SH-SY5Y (cell line): ENCODE measurements at regions not wholly inside any gene's neighbourhood (a gene's known extent, or its start where the extent isn't known, plus 50 kb on each side); places are given as distances from the start of the nearest gene placed in this dataset.

Experiments used
- GATA2 ChIP-seq: IDR thresholded peaks from 2 replicates; pipeline ENCODE4 v1.6.1; 2011; ENCODE audit warnings: mild to moderate bottlenecking, low read depth, low read length
- GATA3 ChIP-seq: IDR thresholded peaks from 2 replicates; pipeline ENCODE4 v1.6.1; 2011; ENCODE audit warnings: low read depth, mild to moderate bottlenecking, low read length, moderate library complexity

DNA sequence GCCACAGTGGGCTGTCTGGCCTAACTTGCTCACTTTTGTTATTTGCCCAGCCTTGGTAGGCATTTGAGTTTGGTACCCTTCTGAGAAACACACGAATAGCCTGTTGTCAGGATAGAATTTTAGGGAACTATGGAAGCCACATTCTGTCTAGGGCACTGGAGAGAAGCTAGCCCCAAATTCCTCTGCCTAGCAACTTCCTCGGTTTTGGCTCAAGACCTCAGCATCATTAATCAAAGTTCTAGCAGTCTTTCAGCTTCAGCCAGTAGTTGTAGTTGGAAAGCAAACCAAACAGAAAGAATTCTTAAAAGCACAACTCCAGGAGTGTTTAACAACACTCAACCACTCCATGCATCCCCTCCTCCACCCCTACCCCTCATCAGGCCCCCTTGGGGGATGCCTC is 572.1 kb upstream of the PSMD7 start:
- no peak for TF ChIP-seq GATA2
- no peak for TF ChIP-seq GATA3

DNA sequence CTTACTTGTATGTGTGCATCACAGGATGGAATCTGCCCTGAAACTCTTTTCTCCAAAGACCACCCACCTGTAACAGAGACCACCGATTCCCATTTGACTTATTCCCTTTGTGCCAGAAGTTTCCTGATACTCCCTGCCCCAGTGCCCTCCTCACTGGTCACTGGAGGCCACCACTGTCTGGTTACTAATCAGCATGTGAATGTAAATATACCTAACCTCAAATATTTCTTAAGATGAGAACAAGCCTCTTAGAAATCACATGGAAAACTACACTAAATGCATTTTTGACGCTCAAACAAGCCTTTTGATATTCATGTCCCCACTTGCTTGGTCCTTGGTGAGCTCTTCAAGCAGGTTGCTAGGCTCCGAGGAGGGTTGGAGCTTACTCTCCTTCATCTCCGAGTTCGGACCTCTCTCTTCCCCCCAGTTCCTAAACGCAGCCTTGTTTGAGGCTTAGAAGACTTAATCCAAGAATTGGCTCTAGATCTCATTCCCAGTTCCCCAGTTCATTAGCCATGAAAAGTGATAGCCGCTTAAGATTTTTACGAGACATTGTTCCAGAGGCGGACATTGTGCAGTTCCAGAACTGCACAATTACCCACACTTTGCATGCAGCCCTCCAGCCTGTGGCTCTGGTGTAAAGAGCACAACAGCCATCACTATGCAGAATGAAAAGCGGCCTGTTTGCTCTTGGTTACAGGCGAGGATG is 579.2 kb upstream of the PSMD7 start:
- no peak for TF ChIP-seq GATA2
- no peak for TF ChIP-seq GATA3

DNA sequence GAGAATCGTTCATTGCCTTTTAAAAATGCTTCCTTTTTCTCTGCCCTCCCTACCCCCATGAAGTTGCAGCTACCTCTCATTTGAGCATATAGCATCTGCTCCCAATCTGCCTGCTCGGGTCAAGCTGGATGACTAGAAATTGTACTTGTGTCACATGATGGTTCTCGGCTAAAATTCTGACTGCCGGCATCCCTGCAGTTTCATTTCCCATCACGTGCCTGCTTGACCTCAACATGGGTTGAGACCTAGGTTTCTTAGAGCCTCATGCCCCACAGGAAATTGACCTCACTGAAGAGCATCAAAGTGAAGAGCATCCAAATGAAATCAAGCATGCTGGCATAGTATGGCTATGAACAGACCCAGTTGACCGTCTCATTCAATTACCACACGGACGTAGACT is 581.6 kb upstream of the PSMD7 start:
- TF ChIP-seq GATA2 (no peak), GATA3 (no peak)

DNA sequence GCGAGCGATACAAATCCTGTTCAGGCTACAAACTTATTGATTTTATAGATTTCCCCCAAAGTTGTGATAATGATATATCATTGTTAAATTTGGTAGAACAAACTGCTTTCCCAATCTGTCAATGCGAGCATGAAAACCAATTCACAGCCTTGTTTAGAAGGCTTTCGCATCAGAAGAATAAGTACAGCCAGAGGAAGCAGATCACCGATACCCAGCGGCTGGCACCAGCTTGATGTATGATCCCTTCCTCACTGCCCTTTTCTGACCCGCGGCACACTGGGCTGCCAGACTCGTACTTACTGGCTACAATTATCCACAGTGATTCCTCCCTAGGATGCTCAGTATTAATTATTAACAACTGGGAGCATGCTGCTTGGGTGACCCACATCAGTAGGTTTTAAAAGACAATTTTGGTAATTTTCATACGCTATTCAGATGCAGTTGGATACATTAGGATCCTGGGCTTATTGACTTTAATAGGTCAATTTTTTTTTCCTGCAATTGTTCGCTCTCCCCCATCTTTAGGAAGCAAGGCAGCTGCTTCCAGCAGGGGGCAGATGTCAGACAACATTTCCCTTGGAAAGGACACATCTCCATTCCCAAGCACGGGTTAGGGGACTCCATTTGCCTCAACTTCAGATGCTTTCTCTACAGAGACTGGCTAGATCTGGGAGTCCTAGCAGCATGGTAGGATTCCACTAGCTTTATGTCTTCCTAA is 582.7 kb upstream of the PSMD7 start:
- TF ChIP-seq GATA3 (no peak), GATA2 (no peak)

DNA sequence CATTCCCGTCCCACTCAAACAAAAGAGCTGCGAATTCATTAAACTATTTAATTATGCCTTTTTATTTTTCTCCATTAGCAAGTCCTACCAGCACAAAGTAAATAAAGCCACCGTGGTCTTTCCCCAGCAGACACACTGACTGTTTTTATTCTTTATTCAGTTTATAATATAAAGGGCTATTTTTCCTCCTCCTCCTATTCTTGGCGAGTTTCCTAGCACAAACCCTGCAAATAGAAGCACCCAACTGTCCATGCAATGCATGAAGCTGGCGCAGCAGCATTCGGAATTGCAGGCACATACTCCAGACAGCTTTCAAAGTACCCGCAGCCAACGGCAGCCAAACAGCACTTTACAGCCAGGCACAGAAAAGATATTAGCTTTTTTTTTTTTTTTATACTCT is 583.4 kb upstream of the PSMD7 start:
- no peak for TF ChIP-seq GATA2
- no peak for TF ChIP-seq GATA3

DNA sequence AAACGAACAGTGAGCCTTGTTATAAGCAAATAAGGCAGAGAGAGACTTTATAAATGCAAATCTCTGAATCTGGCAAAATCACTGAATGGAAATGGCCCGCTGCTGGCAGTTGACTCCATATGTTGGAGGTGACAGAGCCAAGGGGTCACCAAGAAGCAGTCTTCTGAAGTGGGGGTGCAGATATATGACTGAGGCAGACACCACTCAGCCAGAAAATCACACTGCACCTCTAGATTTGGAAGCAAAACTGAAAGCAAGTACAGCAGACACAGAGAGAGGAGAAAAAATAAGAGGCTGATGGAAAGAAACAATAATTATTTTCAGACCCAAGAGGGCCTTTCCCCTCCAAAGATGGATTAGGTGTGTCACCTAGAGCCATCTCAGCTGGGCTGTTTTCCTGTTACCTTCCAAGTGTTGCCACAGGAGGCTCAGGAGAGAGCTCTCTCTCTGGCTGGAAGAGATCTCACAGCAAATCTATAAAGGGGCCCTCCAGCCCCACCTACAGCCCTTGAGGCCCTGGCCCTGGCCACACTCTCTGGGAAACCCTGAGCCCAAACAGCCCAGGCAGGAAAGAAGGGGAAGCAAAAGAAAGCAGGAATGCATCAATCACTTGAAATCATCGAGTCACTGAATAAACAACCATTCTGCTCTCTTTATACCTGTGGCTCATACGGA is 585.1 kb upstream of the PSMD7 start:
- TF ChIP-seq GATA2: no peak

DNA sequence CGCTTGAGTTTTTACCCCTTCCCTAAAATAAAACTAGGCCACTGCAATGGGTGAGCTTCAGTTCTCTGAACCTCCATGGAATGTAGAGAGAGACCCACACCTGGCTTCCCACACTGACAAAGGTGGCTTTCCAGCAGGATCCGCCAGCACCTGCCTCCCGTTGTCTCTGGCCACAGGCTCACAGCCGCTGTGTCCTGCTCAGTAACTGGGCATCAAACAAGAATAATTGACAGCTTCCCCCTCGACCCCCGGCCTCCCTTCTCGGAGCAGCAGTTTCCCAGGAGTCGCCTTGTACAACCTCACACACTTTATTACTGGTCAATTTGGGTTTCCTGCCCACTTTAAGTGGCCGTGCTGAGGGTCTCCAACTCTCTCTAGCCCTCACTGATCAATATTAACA is 586.1 kb upstream of the PSMD7 start:
- TF ChIP-seq GATA2: no peak
- TF ChIP-seq GATA3: no peak

DNA sequence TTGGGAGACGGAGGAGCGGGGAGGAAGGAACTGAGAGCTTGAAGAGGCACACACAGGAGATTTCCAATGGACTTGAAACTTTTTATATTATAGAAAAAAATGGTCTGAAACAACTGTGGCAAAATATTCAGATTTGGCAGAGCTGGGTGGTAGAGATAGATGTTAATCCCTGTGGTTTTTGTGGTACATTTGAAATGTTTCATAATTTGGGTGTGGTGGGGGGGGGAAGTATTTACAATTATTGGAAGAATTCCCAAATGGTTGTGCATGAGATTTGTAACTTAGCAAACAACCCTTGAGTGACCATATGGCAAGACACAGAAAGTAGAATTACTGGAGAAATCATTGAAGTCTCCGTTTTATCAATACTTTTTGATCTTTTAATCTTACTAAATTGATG is 588.8 kb upstream of the PSMD7 start:
- TF ChIP-seq GATA2 (no peak), GATA3 (no peak)

DNA sequence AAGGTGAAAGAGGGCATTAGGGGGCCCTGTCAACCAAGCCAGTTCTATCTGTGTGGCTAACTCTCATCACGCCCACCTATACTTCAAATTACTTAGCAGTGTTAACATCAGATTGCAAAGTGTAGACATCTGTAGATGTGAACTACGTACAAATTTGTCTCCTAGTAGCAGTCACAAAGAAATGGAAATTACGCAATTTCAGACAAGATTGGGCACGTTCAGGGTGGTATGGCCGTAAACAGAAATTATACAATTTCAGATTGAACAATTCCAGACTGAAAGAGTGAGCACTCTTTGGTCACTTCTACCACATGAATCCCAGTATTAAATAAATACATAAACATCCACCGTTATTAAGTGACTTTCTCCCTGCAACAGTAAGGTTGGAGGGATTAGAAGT is 592.7 kb upstream of the PSMD7 start:
- no peak for TF ChIP-seq GATA2
- no peak for TF ChIP-seq GATA3

DNA sequence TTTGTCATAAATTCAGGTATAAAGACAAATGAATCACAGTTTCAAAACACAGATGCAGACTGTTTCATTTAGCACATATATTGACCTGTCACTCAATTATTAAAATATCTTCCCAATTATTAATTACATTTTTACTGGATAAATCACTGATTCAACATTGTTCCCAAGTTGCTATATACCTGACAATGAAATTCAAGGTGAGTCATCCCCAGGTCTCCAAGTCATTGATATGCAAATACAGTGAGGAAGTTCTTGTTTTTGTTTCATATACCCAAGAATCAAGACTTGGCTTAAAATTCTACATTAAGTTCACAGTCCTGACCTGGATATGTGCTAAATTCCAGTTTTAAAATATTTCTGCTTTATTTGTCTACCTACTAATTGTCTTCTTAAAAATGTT is 599.3 kb upstream of the PSMD7 start:
- TF ChIP-seq GATA2: no peak
- no peak for TF ChIP-seq GATA3

DNA sequence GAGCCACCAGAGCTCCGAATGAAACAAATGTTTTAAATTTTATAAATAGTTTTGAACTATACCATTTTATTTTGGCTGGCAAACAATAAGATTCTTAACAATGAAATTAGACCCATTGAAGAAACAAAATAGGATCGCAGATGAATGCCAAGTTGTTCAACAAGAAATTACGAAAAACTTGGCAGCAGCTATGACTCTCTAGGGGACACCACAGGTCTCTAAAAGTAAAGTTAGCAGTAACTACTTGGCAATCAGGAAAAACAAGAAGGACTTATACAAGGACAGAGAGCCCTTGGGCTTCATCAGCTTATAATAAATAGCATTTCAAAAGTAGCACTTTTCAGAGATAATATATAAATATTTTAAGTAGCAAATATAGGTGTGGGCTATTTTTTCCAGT is 603.8 kb upstream of the PSMD7 start:
- TF ChIP-seq GATA3 (no peak), GATA2 (no peak)

DNA sequence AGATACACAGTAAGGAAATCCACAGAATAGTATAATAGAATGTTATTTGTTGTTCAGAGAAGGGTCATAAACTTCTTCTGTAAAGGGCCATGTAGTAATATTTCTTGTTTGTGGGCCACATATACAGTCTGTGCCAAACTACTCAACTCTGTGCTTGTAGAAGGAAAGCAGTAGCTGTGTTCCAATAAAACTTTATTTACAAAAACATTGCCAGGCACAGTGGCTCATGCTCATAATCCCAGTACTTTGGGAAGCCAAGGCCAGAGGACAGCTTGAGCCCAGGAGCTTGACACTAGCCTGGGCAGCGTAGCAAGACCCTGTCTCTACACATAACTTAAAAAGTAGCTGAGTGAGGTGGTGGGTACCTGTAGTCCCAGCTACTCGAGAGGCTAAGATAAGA is 612.8 kb upstream of the PSMD7 start:
- TF ChIP-seq GATA2 (no peak), GATA3 (no peak)

DNA sequence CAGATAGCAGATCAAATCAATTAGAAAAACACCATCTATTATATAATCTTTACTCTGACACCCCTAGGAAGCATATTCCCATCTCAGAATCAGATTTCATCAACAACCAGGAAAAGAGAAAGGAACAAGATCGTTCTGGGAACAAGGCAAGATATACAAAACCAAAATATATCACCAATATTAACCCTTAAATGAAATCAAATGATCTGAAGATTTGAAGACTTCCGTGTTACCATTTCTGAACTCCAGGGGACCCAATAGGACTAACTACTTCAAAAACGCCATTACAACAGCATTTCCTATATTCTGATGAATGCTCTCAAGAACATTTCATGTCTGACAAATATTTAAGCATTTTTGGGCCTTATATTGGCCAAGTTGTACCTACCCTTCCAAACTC is 624.2 kb upstream of the ZFHX3 start:
- TF ChIP-seq GATA3: no peak
- no peak for TF ChIP-seq GATA2

DNA sequence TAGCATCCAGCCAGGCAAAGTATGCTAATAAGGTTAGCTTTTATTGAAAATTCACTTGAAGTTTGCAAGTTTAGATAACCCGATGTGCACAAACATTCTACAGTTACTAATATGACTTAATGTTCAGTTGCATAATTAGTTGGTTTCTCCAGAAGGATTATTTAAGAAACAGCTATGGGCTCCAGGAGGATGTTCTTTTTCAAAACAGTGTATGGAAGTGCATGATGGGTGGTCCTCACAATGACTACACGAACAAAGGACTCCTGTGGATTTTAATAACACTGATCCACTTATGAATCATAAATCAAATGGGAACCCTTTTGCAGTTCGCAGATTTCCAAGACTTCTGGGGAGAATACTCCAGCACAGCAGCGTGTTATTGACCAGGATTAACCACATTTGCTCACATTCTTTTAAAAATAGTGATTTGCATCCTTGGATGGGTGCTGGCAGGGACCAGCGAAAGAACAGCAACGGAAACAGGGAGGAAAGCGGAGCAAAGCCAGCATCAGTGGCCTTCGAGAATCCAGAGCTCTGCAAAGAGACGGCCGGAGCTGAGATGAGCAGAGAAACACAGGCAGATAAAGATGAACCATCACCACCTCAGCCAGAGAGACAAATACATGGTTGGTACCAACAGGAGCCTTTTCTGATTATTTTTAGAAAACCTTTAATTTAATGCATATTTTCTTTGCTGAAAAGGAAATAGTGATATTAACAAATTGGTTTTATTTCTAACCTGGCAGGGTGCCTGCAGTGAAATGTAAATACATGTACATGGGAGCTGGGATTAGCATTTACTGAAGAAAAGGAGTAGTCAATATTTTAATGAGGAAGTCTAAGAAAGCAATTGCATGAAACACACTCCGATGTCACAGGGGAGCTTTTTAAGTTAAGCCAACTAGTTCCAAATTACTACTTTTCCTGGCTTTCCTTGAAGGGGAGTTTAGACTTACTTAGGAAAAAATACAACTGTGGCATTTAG is 623.2 kb upstream of the ZFHX3 start:
- TF ChIP-seq GATA2: no peak
- TF ChIP-seq GATA3: no peak
